ENCODE measurements at regions not wholly inside any gene's neighbourhood (a gene's known extent, or its start where the extent isn't known, plus 50 kb on each side); places are given as distances from the start of the nearest gene placed in this dataset.

GRCh38 chr2:236501531-236501930 is 68.1 kb upstream of the ACKR3 start:
- DNase-seq, result no peak

- DNase-seq, result no peak
These were observed 66.5 kb upstream of the ACKR3 start for GRCh38 chr2:236503100-236503499.

DNA sequence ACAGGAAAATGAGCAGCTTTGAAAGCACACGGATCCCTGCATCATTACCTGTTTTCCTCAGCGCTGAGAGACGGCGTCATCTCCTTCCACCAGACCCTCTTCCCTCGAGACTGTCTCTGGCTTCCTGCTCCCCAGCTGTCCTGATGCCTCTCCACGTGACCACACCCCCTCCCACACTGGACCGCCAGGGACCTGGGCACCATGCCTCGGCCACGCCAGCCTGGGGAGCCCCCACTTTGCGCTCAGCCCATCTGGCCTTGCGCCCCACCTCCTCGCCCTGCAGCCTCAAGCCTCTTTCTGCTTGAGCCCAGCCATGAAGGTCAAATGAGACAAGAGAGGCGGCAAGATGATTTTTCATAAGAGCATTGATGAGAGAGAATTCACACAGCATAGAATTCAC is 66.0 kb upstream of the ACKR3 start:
- DNase-seq, result no peak

GRCh38 chr2:236505041-236505440 is 64.6 kb upstream of the ACKR3 start:
- DNase-seq, result no peak

DNA sequence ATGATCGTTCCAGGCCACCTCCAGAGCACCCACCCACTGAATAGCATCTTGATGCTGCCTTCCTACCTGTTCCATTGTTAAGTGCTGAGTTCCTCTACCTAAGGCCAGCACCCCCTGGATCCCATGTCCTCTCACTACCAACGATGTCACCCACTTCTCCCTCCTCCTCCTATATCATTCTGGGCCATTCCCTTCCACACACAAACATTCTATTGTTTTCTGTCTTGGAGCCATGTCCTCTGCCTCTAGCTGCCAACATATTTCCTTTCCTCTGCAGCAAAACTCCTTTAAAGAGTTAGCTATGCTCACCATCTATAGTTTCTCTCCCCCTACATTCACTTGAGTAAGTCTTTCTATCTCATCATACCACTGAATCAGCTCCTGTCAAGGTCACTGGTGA is 64.0 kb upstream of the ACKR3 start:
- DNase-seq, result no peak

DNA sequence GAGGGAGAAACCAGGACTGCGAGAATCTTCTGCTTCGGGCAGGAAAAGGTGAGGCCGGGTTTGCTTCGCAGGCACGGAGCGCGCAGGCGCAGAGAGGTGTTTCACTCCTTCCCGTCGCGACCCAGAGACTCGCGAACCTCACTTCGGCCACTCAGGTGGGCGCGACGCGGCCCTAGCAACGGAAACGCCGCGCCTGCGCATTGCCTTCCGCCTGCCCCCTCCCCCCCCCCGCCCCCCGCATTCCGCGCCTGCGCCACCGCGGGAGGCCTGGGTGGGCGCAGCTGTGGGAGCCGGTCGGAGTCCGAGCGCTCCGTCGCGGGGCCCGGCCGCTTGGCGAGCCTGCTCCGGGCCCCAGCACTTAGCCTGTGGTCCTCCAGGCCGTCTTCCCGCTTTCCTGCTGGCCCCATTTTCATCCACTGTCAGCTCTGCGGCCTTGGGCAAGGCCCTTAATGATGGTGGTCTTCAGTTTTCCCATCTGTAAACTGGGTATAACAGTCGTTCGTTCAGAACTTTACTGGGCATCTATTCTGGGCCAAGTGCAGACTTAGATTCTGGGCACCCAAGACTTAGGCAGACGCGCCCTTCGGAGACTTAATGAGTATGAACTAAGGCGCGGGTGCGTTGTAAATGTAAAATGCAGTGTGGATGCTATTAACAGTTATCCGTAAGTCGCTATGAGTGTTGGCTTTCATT is 62.1 kb upstream of the ACKR3 start:
- DNase-seq, result no peak

GRCh38 chr2:236508466-236508865 is 61.2 kb upstream of the ACKR3 start:
- DNase-seq, result no peak

DNA sequence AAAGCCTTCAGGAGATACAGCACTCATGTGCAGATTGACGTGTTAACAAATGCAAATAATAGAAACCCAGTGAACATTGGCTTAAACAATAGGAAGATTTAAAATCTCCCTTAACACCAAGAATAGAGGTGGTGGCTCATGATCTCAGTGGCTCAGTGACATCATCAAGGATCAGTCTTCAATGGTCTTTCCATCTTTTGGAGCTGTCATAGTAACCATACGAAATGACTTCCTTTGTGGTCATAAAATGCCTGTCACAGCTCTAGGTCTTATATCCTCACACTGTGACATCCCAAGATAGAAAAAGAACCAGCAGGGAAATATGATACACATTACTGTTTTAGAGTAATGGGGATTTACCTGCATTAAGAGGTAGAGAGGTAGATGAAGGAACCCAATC is 59.6 kb upstream of the ACKR3 start:
- DNase-seq, result no peak

DNA sequence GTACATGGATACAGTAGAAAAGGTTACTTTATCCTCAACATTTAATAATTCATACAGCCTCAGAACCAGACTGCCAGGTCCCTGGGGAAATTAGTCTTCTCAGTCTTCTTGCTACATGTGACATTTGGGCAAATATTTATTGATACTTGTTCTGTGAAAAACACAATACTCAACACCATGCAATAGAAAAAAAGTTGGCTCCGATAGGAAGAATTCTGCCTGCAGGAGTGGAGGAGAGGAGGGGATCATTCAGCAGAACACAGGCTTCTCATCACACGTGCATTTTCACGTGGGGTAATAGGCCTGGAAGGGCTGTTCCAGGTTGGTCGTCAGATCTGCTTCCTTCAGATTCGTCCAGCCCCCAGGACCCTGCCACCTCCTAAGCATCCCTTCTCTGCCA is 58.4 kb upstream of the ACKR3 start:
- DNase-seq, result no peak

- no peak for DNase-seq
These were observed 57.4 kb upstream of the ACKR3 start for GRCh38 chr2:236512267-236512666.

DNA sequence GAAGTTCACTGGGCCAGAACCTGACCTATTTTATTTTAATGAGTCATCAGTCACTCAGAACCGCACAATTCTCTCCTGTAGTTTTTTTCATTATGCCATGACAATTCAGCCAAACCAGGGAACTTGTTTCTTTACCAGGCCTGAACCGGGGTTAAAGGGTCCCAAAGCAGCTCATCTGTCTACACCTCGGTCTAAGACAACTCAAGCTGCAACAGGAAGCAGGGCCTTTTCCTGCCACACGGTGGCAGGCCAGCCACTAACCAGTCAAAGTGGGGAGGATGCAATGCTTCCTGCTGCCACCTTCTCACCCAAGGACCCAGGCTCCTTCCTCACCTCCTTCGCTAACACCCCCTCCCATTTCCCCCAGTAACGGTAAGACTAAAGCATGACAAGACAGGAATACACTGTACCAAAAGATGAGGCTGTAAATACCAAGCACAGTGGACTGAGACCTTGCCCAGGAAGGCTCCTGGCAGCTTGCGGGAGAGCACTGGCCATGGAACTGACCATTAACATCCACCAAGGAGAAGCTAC is 56.7 kb upstream of the ACKR3 start:
- DNase-seq, result no peak

GRCh38 chr2:236513956-236514355 is 55.7 kb upstream of the ACKR3 start:
- DNase-seq, result no peak

GRCh38 chr2:236516708-236517107 is 52.9 kb upstream of the ACKR3 start:
- DNase-seq, result no peak

DNA sequence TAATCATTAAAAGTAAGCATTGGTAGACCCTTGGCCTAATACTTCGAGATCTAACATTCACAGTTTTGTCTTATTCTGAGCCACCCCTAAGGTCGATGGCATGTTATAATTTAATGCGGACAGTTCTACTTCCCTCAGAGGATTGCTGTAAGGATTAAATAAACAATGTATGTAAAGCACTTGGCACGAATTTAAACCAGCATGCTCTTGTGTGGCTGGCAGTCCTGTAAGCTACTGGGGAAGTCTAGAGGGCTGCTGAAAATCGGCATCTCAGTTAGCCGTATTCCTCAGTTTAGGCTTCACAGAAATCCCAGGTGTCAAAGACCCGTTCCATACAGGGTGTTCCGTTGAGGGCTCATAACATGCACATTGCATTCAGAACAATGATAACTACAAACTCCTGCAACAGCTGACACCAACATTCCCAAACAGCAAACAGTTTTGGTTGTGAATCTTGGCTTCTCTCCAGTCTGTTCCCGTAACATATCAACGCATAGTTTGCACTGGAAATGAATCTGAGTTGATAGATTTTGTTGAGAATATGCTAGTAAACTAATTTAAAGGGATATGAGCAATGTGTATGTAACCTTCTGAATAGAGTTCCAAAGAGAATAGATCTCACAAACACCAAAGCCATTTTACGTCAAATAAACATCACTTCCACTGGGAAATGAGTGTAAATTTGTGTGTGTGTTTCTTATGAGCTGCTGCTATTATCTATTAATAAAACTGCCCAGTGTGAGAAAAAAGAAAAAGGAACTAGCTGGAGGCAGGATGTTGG is 52.2 kb upstream of the ACKR3 start:
- DNase-seq, result no peak

Measured in NCI-H1417 treated with DMSO at 0.1 percent for 48 hours (cell line).